HFFc6 (cell line): ENCODE measurements at regions not wholly inside any gene's neighbourhood (a gene's known extent, or its start where the extent isn't known, plus 50 kb on each side); places are given as distances from the start of the nearest gene placed in this dataset.

Experiments used
- DNase-seq: peaks from one replicate; pipeline ENCODE4 v3.0.0-alpha.2; 2018
- H3K27ac Mint-ChIP-seq: 2 replicates; pipeline ENCODE4 v1.8.0; 2020; ENCODE audit warnings: mild to moderate bottlenecking, mixed read lengths
- H3K27me3 Mint-ChIP-seq: 2 replicates; pipeline ENCODE4 v1.8.0; 2021; ENCODE audit warnings: mild to moderate bottlenecking, moderate library complexity, mixed read lengths; ENCODE audit not compliant: insufficient read depth
- H3K36me3 Mint-ChIP-seq: 2 replicates; pipeline ENCODE4 v1.8.0; 2021; ENCODE audit warnings: low read depth, mixed read lengths
- H3K4me1 Mint-ChIP-seq: 2 replicates; pipeline ENCODE4 v1.8.0; 2020; ENCODE audit warnings: low read depth, mixed read lengths
- H3K4me3 Mint-ChIP-seq: 2 replicates; pipeline ENCODE4 v1.8.0; 2020; ENCODE audit warnings: mild to moderate bottlenecking, moderate library complexity, mixed read lengths
- H3K9me3 Mint-ChIP-seq: 2 replicates; pipeline ENCODE4 v1.8.0; 2020; ENCODE audit warnings: mild to moderate bottlenecking, mixed read lengths
- TF ChIP-seq, protein P1 (sequence below): fragments of 200-600 bp; sonication (generic); IDR thresholded peaks from 2 replicates; pipeline ENCODE4 v1.5.0; 2021; ENCODE audit warnings: antibody characterized with exemption, mild to moderate bottlenecking

DNA sequence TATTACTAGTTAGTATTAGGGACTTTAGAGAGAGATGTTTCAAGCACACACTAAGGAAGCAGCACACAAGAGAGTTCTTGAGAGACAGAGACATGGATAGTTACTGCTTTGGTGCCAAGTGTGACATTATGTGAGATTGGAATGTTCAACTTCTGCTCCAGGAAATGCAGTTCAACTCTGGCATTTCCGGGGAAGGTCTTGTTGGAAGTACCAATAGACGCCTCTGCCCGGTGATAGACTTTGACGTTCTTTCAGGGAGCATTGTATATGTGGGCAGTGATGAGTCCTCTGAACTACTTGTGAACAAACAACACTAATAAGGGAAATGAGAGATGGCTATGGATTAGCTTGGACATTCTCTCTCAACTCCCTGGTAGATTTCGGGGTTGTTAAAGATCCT is 638.1 kb upstream of the BOD1L1 start:
- Mint-ChIP-seq H3K4me1 (no peaks in the 10 kb centered on the region), H3K9me3 (no peaks in the 10 kb centered on the region), H3K27ac (no peak overlapping the region), H3K36me3 (no peaks in the 10 kb centered on the region), H3K4me3 (no peak overlapping the region), H3K27me3 (peaks cover 3% of the 10 kb centered on the region; the same call in 1 of the 2 replicates)
- DNase-seq: no peak
- TF ChIP-seq, protein P1, sequence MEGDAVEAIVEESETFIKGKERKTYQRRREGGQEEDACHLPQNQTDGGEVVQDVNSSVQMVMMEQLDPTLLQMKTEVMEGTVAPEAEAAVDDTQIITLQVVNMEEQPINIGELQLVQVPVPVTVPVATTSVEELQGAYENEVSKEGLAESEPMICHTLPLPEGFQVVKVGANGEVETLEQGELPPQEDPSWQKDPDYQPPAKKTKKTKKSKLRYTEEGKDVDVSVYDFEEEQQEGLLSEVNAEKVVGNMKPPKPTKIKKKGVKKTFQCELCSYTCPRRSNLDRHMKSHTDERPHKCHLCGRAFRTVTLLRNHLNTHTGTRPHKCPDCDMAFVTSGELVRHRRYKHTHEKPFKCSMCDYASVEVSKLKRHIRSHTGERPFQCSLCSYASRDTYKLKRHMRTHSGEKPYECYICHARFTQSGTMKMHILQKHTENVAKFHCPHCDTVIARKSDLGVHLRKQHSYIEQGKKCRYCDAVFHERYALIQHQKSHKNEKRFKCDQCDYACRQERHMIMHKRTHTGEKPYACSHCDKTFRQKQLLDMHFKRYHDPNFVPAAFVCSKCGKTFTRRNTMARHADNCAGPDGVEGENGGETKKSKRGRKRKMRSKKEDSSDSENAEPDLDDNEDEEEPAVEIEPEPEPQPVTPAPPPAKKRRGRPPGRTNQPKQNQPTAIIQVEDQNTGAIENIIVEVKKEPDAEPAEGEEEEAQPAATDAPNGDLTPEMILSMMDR: no peak

DNA sequence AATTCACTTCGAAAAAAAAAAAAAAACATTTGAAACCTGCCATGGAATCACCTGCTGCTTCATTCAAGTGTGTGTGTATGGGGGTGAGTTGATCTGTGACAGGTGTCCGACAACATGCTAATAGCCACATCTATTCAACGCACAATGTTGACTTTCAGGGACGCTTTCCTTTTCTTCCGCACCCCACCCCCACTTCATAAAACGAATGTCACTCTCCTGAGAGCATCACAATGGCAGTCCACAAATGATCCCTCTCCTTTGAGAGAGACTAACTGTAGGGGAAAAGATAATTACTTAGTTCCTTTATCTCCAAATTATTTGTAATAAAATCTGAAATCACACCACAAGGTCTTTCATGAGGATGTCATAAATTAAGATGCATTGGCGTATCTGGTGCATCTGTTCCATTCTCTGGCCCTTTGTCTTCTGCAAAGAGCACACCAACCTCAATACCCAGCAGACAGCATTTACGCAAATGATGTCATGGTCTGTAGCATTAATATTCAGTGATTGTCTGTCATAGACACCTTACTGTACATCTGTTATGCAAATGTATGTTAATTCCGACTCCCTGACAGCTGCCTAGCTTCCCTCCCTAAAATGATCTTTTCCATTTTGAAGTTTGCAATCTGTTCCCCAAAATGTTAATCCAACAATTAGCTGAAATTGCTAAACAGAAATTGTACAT is 640.0 kb upstream of the BOD1L1 start:
- Mint-ChIP-seq H3K27me3 (peaks cover 4% of the 10 kb centered on the region), H3K4me3 (no peak overlapping the region), H3K4me1 (no peaks in the 10 kb centered on the region), H3K9me3 (no peaks in the 10 kb centered on the region), H3K27ac (no peak overlapping the region), H3K36me3 (no peaks in the 10 kb centered on the region)
- TF ChIP-seq, protein P1: no peak
- DNase-seq: no peak

DNA sequence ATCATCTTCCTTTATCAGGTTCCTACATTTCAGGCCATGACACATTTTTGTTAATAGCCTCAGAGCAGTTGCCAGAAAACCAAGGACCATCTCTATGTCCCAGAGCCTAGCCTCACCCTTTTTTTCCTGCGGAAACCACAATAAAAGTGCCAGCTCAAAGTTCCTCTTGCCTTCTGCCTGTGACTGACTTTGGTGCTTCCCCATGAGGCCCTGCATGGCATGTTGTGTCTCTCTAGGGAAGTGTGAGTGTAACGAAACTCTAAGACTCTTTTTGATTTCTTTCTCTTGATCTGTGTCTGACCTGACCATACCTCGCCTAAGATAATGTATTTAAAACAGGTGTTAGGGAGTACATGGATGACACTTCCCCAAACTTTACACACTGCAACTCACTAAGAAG is 642.3 kb upstream of the BOD1L1 start:
- no peaks in the 10 kb centered on the region for H3K36me3 Mint-ChIP-seq
- no peaks in the 10 kb centered on the region for H3K4me1 Mint-ChIP-seq
- no peaks in the 10 kb centered on the region for H3K9me3 Mint-ChIP-seq
- H3K27me3 Mint-ChIP-seq: peaks cover 2% of the 10 kb centered on the region
- TF ChIP-seq, protein P1: no peak
- DNase-seq: no peak
- H3K27ac Mint-ChIP-seq: no peak overlapping the region
- no peak overlapping the region for H3K4me3 Mint-ChIP-seq

DNA sequence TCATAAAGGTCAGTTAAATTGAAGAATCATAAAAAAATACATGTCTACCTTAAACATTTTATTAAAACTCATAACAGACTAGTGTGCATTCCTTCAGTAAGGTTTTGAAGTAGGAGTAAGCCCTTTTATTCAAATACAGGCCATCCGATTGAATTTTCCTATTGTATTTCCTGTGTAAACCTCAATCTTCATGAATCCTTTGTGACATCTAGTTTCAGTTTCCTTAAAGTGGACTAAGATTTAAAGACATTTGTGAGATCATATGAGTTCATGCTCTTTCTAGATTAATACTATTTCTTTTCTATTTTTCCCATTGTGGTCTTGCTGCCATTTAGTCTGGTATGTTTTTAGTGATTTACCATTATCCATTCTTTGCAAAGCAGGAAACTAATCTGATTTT is 644.7 kb upstream of the BOD1L1 start:
- peaks cover 8% of the 10 kb centered on the region; the same call in 1 of the 2 replicates for H3K36me3 Mint-ChIP-seq

DNA sequence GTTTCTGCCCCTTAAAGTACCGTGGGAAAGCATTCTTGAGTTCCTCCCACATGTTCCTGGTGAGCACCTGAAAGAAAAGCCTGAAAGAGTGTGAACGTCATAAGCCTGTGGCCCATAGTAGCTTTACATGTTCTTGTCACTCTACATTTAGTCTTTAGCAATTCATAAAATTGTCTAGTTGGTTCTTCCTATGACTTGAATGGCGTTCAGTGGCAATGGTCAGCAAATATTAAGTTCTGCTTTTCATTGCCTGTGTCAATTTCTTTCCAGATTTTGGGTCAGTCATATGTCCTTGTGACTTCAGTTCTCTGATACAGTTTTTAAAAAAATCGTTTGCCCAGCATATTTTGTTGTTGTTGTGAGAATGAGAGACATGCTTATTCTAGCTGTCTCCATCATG is 650.0 kb upstream of the BOD1L1 start:
- H3K9me3 Mint-ChIP-seq: no peaks in the 10 kb centered on the region
- H3K27ac Mint-ChIP-seq: no peak overlapping the region
- H3K36me3 Mint-ChIP-seq: peaks cover 8% of the 10 kb centered on the region; the same call in 1 of the 2 replicates
- no peak overlapping the region for H3K4me3 Mint-ChIP-seq
- H3K27me3 Mint-ChIP-seq: no peaks in the 10 kb centered on the region; the same call in 1 of the 2 replicates
- H3K4me1 Mint-ChIP-seq: no peaks in the 10 kb centered on the region
- DNase-seq: no peak
- TF ChIP-seq, protein P1: no peak

More for the DNA sequence above, 644.7 kb upstream of the BOD1L1 start:
- Mint-ChIP-seq H3K9me3 (no peaks in the 10 kb centered on the region), H3K27me3 (peaks cover 2% of the 10 kb centered on the region), H3K27ac (no peak overlapping the region), H3K4me3 (no peak overlapping the region), H3K4me1 (no peaks in the 10 kb centered on the region)
- TF ChIP-seq, protein P1: no peak
- DNase-seq: no peak
